Neural cell (in vitro differentiated cells): ENCODE measurements at regions not wholly inside any gene's neighbourhood (a gene's known extent, or its start where the extent isn't known, plus 50 kb on each side); places are given as distances from the start of the nearest gene placed in this dataset.

Experiments used
- EZH2 ChIP-seq: fragments of 200-600, 300-800 bp; shearing (Covaris generic), sonication (generic); IDR thresholded peaks from 2 replicates; pipeline ENCODE4 v1.6.1; 2014; ENCODE audit warnings: antibody characterized with exemption, low read length, borderline replicate concordance, mild to moderate bottlenecking; ENCODE audit not compliant: insufficient read depth, poor library complexity, severe bottlenecking
- TF ChIP-seq, protein P1 (sequence below): fragments of 450-650 bp; IDR thresholded peaks from 2 replicates; pipeline ENCODE4 v1.5.1; 2014; ENCODE audit warnings: antibody characterized with exemption, mild to moderate bottlenecking, moderate library complexity; ENCODE audit not compliant: poor library complexity, severe bottlenecking
- TF ChIP-seq, protein P2 (sequence below): IDR thresholded peaks from 2 replicates; pipeline ENCODE4 v1.6.1; 2012; ENCODE audit warnings: borderline replicate concordance

DNA sequence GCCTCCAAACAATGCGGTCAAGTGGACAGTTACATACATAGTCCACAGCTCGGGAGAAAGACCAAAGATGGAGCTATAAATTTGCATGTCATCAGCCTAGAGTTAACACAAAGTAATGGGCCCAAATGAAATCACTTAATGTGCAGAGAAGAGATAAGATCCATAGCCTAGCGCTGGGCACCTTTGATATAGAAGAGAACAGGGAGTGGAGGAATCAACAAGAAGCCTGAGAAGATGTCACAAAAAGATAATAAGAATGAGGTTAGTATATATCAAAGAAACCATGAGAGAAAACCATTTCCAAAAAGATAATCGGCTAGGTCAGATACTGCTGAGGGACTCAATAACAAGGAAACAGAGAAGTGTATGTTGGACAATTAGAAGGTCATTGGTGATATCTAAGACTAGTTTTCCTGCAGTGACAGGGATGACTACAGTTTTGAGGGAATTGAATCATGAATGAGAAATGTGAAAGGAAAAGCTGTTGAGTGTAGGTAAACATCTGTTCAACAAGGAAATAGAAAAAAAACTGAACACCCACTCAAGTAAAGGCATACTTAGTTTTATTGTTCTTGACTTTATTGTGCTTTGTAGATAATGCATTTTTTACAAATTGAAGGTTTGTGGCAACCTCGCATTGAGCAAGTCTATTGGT lies 68.7 kb upstream of the CDH6 start:
- no peak for TF ChIP-seq EZH2
- TF ChIP-seq, protein P1, sequence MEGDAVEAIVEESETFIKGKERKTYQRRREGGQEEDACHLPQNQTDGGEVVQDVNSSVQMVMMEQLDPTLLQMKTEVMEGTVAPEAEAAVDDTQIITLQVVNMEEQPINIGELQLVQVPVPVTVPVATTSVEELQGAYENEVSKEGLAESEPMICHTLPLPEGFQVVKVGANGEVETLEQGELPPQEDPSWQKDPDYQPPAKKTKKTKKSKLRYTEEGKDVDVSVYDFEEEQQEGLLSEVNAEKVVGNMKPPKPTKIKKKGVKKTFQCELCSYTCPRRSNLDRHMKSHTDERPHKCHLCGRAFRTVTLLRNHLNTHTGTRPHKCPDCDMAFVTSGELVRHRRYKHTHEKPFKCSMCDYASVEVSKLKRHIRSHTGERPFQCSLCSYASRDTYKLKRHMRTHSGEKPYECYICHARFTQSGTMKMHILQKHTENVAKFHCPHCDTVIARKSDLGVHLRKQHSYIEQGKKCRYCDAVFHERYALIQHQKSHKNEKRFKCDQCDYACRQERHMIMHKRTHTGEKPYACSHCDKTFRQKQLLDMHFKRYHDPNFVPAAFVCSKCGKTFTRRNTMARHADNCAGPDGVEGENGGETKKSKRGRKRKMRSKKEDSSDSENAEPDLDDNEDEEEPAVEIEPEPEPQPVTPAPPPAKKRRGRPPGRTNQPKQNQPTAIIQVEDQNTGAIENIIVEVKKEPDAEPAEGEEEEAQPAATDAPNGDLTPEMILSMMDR, result no peak
- TF ChIP-seq, protein P2, sequence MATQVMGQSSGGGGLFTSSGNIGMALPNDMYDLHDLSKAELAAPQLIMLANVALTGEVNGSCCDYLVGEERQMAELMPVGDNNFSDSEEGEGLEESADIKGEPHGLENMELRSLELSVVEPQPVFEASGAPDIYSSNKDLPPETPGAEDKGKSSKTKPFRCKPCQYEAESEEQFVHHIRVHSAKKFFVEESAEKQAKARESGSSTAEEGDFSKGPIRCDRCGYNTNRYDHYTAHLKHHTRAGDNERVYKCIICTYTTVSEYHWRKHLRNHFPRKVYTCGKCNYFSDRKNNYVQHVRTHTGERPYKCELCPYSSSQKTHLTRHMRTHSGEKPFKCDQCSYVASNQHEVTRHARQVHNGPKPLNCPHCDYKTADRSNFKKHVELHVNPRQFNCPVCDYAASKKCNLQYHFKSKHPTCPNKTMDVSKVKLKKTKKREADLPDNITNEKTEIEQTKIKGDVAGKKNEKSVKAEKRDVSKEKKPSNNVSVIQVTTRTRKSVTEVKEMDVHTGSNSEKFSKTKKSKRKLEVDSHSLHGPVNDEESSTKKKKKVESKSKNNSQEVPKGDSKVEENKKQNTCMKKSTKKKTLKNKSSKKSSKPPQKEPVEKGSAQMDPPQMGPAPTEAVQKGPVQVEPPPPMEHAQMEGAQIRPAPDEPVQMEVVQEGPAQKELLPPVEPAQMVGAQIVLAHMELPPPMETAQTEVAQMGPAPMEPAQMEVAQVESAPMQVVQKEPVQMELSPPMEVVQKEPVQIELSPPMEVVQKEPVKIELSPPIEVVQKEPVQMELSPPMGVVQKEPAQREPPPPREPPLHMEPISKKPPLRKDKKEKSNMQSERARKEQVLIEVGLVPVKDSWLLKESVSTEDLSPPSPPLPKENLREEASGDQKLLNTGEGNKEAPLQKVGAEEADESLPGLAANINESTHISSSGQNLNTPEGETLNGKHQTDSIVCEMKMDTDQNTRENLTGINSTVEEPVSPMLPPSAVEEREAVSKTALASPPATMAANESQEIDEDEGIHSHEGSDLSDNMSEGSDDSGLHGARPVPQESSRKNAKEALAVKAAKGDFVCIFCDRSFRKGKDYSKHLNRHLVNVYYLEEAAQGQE, result no peak
